Heart left ventricle (tissue), 13 donors: ENCODE measurements at regions not wholly inside any gene's neighbourhood (a gene's known extent, or its start where the extent isn't known, plus 50 kb on each side); places are given as distances from the start of the nearest gene placed in this dataset.

Experiments used
- CTCF ChIP-seq, 12 donors: fragments of 200-600 bp; sonication (generic) in 4 of 12; IDR thresholded peaks; one replicate each; pipeline versions ENCODE4 v1.5.0 to v1.8.0; 2018 to 2022; ENCODE audit warnings: antibody characterized with exemption in 12 of 12, mild to moderate bottlenecking in 5 of 12
- POLR2A ChIP-seq, 2 donors: fragments of 450-650 bp; IDR thresholded peaks; one replicate each; pipeline ENCODE4 v1.6.1; 2017; ENCODE audit warnings: antibody characterized with exemption in 2 of 2, mild to moderate bottlenecking in 2 of 2, moderate library complexity in 2 of 2
- donor health status: ischemic (EF 13 %, LVEDD 7.1; RV severe dilation, severe dysfunction).
- donor health status: DM: no; HTN: yes; CAD: no.
- donor health status: DM: no; HTN: no; CAD: no.
- donor health status: ischemic (EF 25% LVEDD 6.9; RV normal size, moderate dysfunction).
- donor health status: ischemic (EF 25% LVEDD 5.7; RV mildly dilated, moderate dysfunction).
- donor health status: ischemic (EF 35%, LVEDD 5.7; RV mildly dilated, moderate dysfunction).
- donor health status: nonischemic (EF 11% LVEDD 7.7; RV severe dilation, severe dysfunction).
- donor health status: DM: yes; HTN: yes; CAD: no.
- donor health status: PGD.
- donor health status: ischemic (EF 29% LVEDD 5.4; RV normal size, mild dysfunction).
- donor health status: nonischemic (EF 23%, LVEDD 6.1; RV moderate dilation, normal function).

DNA sequence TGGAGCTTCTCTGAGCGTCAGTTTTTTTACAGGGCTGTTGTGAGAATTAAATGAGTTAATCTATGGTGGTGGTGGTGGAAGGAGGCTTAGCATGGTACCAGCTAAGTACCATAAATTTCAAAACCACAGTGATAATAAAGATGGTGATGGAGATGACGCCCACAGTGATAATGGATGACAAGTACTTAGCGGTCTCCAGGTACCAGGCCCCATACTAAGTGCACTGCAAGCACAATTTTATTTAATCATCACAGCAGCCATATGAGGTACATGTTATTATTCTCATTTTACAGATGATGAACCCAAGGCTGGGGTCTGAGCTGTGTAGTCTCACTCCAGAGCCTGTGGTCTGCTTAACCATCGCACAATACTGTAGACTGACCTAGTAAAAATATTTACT lies 75.1 kb downstream of the PAX1 start:
- TF ChIP-seq POLR2A (IDR thresholded peaks at IDR 0.05) = no peak
- TF ChIP-seq CTCF (IDR thresholded peaks at IDR 0.05) = no peak
